ENCODE measurements at regions not wholly inside any gene's neighbourhood (a gene's known extent, or its start where the extent isn't known, plus 50 kb on each side); places are given as distances from the start of the nearest gene placed in this dataset.

DNA sequence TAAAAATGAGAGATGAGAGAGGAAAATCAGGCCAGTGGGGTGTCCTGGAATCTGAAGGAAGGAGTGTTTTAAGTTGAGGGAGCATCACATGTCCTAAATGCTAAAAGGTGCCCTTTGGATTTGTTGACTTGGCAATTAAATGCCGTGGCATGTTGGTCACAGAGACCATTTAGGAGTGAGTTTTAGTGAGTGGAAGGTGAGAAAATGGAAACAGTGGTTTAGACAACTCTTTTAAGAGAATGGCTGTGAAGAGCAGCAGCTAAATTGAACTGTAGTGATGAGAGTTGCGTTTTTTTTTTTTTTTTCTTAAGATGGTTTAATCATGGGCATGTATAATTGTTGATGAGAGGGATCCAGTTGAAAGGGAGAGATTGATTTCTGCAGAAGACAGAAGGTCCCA is 95.0 kb downstream of the S1PR1 start:
- Histone ChIP-seq H3K27me3 (no peaks in the 10 kb centered on the region), H3K79me2 (no peaks in the 10 kb centered on the region), H4K20me1 (ENCODE audit: insufficient read depth, poor library complexity, severe bottlenecking) (no peaks in the 10 kb centered on the region), H3K36me3 (replicated peaks; ENCODE audit: insufficient read depth, low read depth) (no peaks in the 10 kb centered on the region), H3K27ac (no peak overlapping the region), H3K4me3 (no peak overlapping the region), H3K9me3 (ENCODE audit: low read depth) (no peaks in the 10 kb centered on the region), H2AFZ (no peak overlapping the region), H3K4me1 (ENCODE audit: insufficient read depth) (no peaks in the 10 kb centered on the region), H3K4me2 (no peak overlapping the region), H3K9me2 (replicated peaks; ENCODE audit: insufficient read depth) (no peaks in the 10 kb centered on the region)
- TF ChIP-seq EZH2 (IDR thresholded peaks at IDR 0.05; ENCODE audit: borderline replicate concordance) (no peak), EZH2phosphoT487 (IDR thresholded peaks at IDR 0.05; ENCODE audit: low read depth, severe bottlenecking, unreplicated experiment) (no peak)
- TF ChIP-seq, protein P1, sequence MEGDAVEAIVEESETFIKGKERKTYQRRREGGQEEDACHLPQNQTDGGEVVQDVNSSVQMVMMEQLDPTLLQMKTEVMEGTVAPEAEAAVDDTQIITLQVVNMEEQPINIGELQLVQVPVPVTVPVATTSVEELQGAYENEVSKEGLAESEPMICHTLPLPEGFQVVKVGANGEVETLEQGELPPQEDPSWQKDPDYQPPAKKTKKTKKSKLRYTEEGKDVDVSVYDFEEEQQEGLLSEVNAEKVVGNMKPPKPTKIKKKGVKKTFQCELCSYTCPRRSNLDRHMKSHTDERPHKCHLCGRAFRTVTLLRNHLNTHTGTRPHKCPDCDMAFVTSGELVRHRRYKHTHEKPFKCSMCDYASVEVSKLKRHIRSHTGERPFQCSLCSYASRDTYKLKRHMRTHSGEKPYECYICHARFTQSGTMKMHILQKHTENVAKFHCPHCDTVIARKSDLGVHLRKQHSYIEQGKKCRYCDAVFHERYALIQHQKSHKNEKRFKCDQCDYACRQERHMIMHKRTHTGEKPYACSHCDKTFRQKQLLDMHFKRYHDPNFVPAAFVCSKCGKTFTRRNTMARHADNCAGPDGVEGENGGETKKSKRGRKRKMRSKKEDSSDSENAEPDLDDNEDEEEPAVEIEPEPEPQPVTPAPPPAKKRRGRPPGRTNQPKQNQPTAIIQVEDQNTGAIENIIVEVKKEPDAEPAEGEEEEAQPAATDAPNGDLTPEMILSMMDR (IDR thresholded peaks at IDR 0.05; ENCODE audit: poor library complexity), result no peak
- no peak for DNase-seq (ENCODE audit: low spot score)
- WGBS (ENCODE audit: low lambda C conversion rate, missing lambda C conversion rate), result 85% methylated on average over 2 of the region's 2 CpGs

GRCh38 chr1:101332633-101333032 is 95.8 kb downstream of the S1PR1 start:
- no peak overlapping the region for H3K27ac ChIP-seq
- H3K9me3 ChIP-seq (ENCODE audit: low read depth), result no peaks in the 10 kb centered on the region
- H3K9me2 ChIP-seq (replicated peaks; ENCODE audit: insufficient read depth), result no peaks in the 10 kb centered on the region
- no peaks in the 10 kb centered on the region for H3K4me1 ChIP-seq (ENCODE audit: insufficient read depth)
- DNase-seq (ENCODE audit: low spot score), result no peak
- WGBS (ENCODE audit: low lambda C conversion rate, missing lambda C conversion rate), result 88% methylated on average over 1 of the region's 1 CpG
- H3K36me3 ChIP-seq (replicated peaks; ENCODE audit: insufficient read depth, low read depth), result no peaks in the 10 kb centered on the region
- H4K20me1 ChIP-seq (ENCODE audit: insufficient read depth, poor library complexity, severe bottlenecking), result no peaks in the 10 kb centered on the region
- no peak overlapping the region for H3K4me3 ChIP-seq
- no peak overlapping the region for H2AFZ ChIP-seq
- H3K79me2 ChIP-seq, result no peaks in the 10 kb centered on the region
- H3K27me3 ChIP-seq, result no peaks in the 10 kb centered on the region
- H3K4me2 ChIP-seq, result no peak overlapping the region
- TF ChIP-seq, protein P1 (IDR thresholded peaks at IDR 0.05; ENCODE audit: poor library complexity), result no peak
- TF ChIP-seq EZH2phosphoT487 (IDR thresholded peaks at IDR 0.05; ENCODE audit: low read depth, severe bottlenecking, unreplicated experiment) (no peak), EZH2 (IDR thresholded peaks at IDR 0.05; ENCODE audit: borderline replicate concordance) (no peak)

DNA sequence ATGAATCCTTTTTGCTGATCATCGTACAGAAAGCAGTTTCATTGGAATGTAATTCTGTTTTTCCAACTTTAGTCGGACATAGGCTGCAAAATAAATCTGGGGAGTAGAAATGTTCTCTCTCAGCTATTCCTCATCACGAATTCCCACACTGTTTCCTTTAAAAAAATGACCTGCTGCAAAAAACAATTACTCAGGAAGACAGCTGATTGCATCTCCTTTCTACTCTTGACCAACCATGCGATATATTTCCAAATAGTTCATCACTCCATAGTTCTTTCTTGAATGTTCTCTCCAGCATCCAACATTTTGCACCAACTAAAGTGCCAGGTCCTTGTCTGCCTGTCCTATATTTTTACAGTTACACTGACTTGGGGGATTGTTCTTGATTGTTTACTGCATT is 96.4 kb downstream of the S1PR1 start:
- H2AFZ ChIP-seq, result no peak overlapping the region
- 83% methylated on average over 4 of the region's 4 CpGs for WGBS (ENCODE audit: low lambda C conversion rate, missing lambda C conversion rate)
- H3K4me3 ChIP-seq, result no peak overlapping the region
- H3K9me3 ChIP-seq (ENCODE audit: low read depth), result no peaks in the 10 kb centered on the region
- TF ChIP-seq, protein P1 (IDR thresholded peaks at IDR 0.05; ENCODE audit: poor library complexity), result no peak
- no peaks in the 10 kb centered on the region for H3K27me3 ChIP-seq
- no peaks in the 10 kb centered on the region for H3K36me3 ChIP-seq (replicated peaks; ENCODE audit: insufficient read depth, low read depth)
- no peaks in the 10 kb centered on the region for H3K79me2 ChIP-seq
- no peaks in the 10 kb centered on the region for H3K4me1 ChIP-seq (ENCODE audit: insufficient read depth)
- no peak overlapping the region for H3K27ac ChIP-seq
- H3K4me2 ChIP-seq, result no peak overlapping the region
- no peaks in the 10 kb centered on the region for H3K9me2 ChIP-seq (replicated peaks; ENCODE audit: insufficient read depth)
- no peaks in the 10 kb centered on the region for H4K20me1 ChIP-seq (ENCODE audit: insufficient read depth, poor library complexity, severe bottlenecking)
- DNase-seq (ENCODE audit: low spot score), result no peak

- no peak overlapping the region for H3K27ac ChIP-seq
- H3K9me2 ChIP-seq (replicated peaks; ENCODE audit: insufficient read depth), result no peaks in the 10 kb centered on the region
- WGBS (ENCODE audit: low lambda C conversion rate, missing lambda C conversion rate), result 88% methylated on average over 1 of the region's 1 CpG
- TF ChIP-seq EZH2 (IDR thresholded peaks at IDR 0.05; ENCODE audit: borderline replicate concordance), result no peak
- no peak for TF ChIP-seq EZH2phosphoT487 (IDR thresholded peaks at IDR 0.05; ENCODE audit: low read depth, severe bottlenecking, unreplicated experiment)
- TF ChIP-seq, protein P1 (IDR thresholded peaks at IDR 0.05; ENCODE audit: poor library complexity), result no peak
- no peaks in the 10 kb centered on the region for H3K9me3 ChIP-seq (ENCODE audit: low read depth)
- no peak overlapping the region for H3K4me3 ChIP-seq
- no peaks in the 10 kb centered on the region for H3K79me2 ChIP-seq
- DNase-seq (ENCODE audit: low spot score), result no peak
- H3K27me3 ChIP-seq, result no peaks in the 10 kb centered on the region
- no peaks in the 10 kb centered on the region for H3K36me3 ChIP-seq (replicated peaks; ENCODE audit: insufficient read depth, low read depth)
- H3K4me2 ChIP-seq, result no peak overlapping the region
- H2AFZ ChIP-seq, result no peak overlapping the region
- no peaks in the 10 kb centered on the region for H4K20me1 ChIP-seq (ENCODE audit: insufficient read depth, poor library complexity, severe bottlenecking)
- no peaks in the 10 kb centered on the region for H3K4me1 ChIP-seq (ENCODE audit: insufficient read depth)
Measured at GRCh38 chr1:101337968-101338367, 101.1 kb downstream of the S1PR1 start.
